K562 (cell line): ENCODE measurements at regions not wholly inside any gene's neighbourhood (a gene's known extent, or its start where the extent isn't known, plus 50 kb on each side); places are given as distances from the start of the nearest gene placed in this dataset.

ENCODE experiments used
- ATAC-seq: fragments of 200-7000 bp; cut with Tn5 transposase; 3 replicates; pipeline ENCODE4 v1.9.1; 2020; ENCODE audit warnings: moderate library complexity
- BruUV-seq: library from RNA; stranded (reverse); fragments of 400-500 nt; replicated peaks from 2 replicates; lab custom pipeline; 2021; lab: Mats Ljungman, UMichigan
- CTCF ChIA-PET: fragments of 300-600 bp; formaldehyde crosslinking; extraction: SDS; loops from one replicate; lab custom pipeline; 2021; ENCODE audit warnings: low intra/inter-chr PET ratio; lab: Yijun Ruan, JAX
- POLR2A ChIA-PET: fragments of 300-600, 350-650 bp; sonication (Branson Sonifier 250); formaldehyde crosslinking; extraction: SDS; loops from one replicate; lab custom pipeline; 2021; ENCODE audit warnings: antibody characterized with exemption, inconsistent platforms; lab: Yijun Ruan, JAX
- DNase-seq, 4 experiments: peaks; one replicate each; pipeline versions ENCODE4 v3.0.0 to v3.0.0-alpha.2; 2011 to 2018; ENCODE audit warnings: low spot score in 3 of 4, mixed read lengths in 3 of 4; ENCODE audit errors: extremely low read depth in 1 of 4
- FAIRE-seq: peaks from 2 replicates; lab custom pipeline; 2011; peaks lifted over from hg19 to GRCh38; lab: Jason Lieb, UNC
- H2AFZ ChIP-seq: 2 replicates; pipeline ENCODE4 v1.6.0; 2011; ENCODE audit warnings: low read depth, low read length, control low read depth, inconsistent platforms
- H3K27ac ChIP-seq: fragments of 200-600 bp; 3 replicates; pipeline ENCODE4 v1.8.0; 2011; ENCODE audit warnings: low read depth, mild to moderate bottlenecking, control low read depth, inconsistent platforms, low read length, moderate library complexity, mixed read lengths; ENCODE audit errors: extremely low read depth
- H3K27me3 ChIP-seq, 2 experiments: fragments of 300-600 bp in 1 of 2; 2 replicates in 1 of 2; 3 replicates in 1 of 2; pipeline versions ENCODE4 v1.6.0 to v1.8.0; 2011; ENCODE audit warnings: inconsistent platforms in 2 of 2, low read length in 2 of 2, mild to moderate bottlenecking in 1 of 2, mixed read lengths in 1 of 2, moderate library complexity in 1 of 2; ENCODE audit not compliant: control insufficient read depth in 2 of 2, insufficient read depth in 2 of 2
- H3K36me3 ChIP-seq: fragments of 300-600 bp; 3 replicates; pipeline ENCODE4 v1.8.0; 2011; ENCODE audit warnings: mild to moderate bottlenecking, low read length, inconsistent platforms; ENCODE audit not compliant: control insufficient read depth, insufficient read depth
- H3K4me1 ChIP-seq, 2 experiments: fragments of 200-600 bp in 1 of 2; replicated peaks in 1 of 2; 2 replicates in 1 of 2; 3 replicates in 1 of 2; pipeline versions ENCODE4 v1.5.1 to v1.8.0; 2011; ENCODE audit warnings: inconsistent platforms in 2 of 2, low read length in 2 of 2, mild to moderate bottlenecking in 1 of 2, mixed read lengths in 1 of 2, moderate library complexity in 1 of 2; ENCODE audit not compliant: control insufficient read depth in 2 of 2, insufficient read depth in 2 of 2
- H3K4me2 ChIP-seq: 2 replicates; pipeline ENCODE4 v1.6.1; 2011; ENCODE audit warnings: low read length, control low read depth, inconsistent platforms, mixed read lengths; ENCODE audit not compliant: insufficient read depth
- H3K4me3 ChIP-seq: fragments of 200-600 bp; sonication (generic), shearing (Covaris generic); 2 replicates; pipeline ENCODE4 v1.5.1; 2016; ENCODE audit warnings: control low read depth, inconsistent platforms
- H3K79me2 ChIP-seq: fragments of 200-600 bp; 3 replicates; pipeline ENCODE4 v1.8.0; 2011; ENCODE audit warnings: low read length, inconsistent platforms; ENCODE audit not compliant: control insufficient read depth, insufficient read depth
- H3K9ac ChIP-seq, 2 experiments: 2 replicates each; pipeline versions ENCODE4 v1.6.0 to v1.6.1; 2011; ENCODE audit warnings: low read depth in 2 of 2, low read length in 2 of 2, control low read depth in 1 of 2, inconsistent platforms in 1 of 2, mild to moderate bottlenecking in 1 of 2, mixed read lengths in 1 of 2; ENCODE audit not compliant: insufficient read depth in 1 of 2
- H3K9me1 ChIP-seq: one replicate; pipeline ENCODE4 v1.6.0; 2011; ENCODE audit warnings: inconsistent platforms, mild to moderate bottlenecking, low read length, moderate library complexity; ENCODE audit not compliant: control insufficient read depth, insufficient read depth
- H3K9me3 ChIP-seq: replicated peaks from 2 replicates; pipeline ENCODE4 v1.5.1; 2011; ENCODE audit warnings: low read depth, low read length, inconsistent platforms; ENCODE audit not compliant: control insufficient read depth, insufficient read depth
- H4K20me1 ChIP-seq: replicated peaks from 2 replicates; pipeline ENCODE4 v1.6.1; 2011; ENCODE audit warnings: low read length, inconsistent platforms, mixed read lengths; ENCODE audit not compliant: control insufficient read depth, insufficient read depth
- EP400 ChIP-seq: fragments of 450-650 bp; IDR thresholded peaks from 2 replicates; pipeline ENCODE4 v1.6.1; 2017; ENCODE audit warnings: antibody characterized with exemption, mild to moderate bottlenecking, moderate library complexity
- PTRF ChIP-seq: fragments of 450-650 bp; IDR thresholded peaks from 2 replicates; pipeline ENCODE4 v1.6.1; 2016; ENCODE audit warnings: mild to moderate bottlenecking, missing genetic modification characterization, missing compliant biosample characterization
- SMARCA5 ChIP-seq: fragments of 450-650 bp; IDR thresholded peaks from 2 replicates; pipeline ENCODE4 v1.6.1; 2016
- TCF7L2 ChIP-seq: fragments of 150-350 bp; IDR thresholded peaks from 2 replicates; pipeline ENCODE4 v1.6.1; 2016; ENCODE audit warnings: low read depth, mild to moderate bottlenecking, low read length, moderate library complexity
- TOE1 ChIP-seq, 2 experiments: fragments of 450-650 bp in 1 of 2; sonication (generic) in 1 of 2; formaldehyde crosslinking in 1 of 2; IDR thresholded peaks; 2 replicates each; pipeline versions ENCODE4 v1.7.1 to v1.8.0; 2016 to 2022; ENCODE audit warnings: borderline replicate concordance in 2 of 2, mild to moderate bottlenecking in 2 of 2, antibody characterized with exemption in 1 of 2, inconsistent platforms in 1 of 2, low read depth in 1 of 2, missing genetic modification reagents in 1 of 2, moderate library complexity in 1 of 2
- ZBTB49 ChIP-seq: sonication (generic); formaldehyde crosslinking; IDR thresholded peaks from 2 replicates; pipeline ENCODE4 v1.8.0; 2022; ENCODE audit warnings: missing genetic modification reagents, mild to moderate bottlenecking, borderline replicate concordance
- ZKSCAN1 ChIP-seq: fragments of 150-350 bp; IDR thresholded peaks from 2 replicates; pipeline ENCODE4 v1.6.1; 2016; ENCODE audit warnings: low read depth, low read length
- ZNF41 ChIP-seq: fragments of 250-450 bp; sonication (Bioruptor Pico); conservative IDR thresholded peaks from 2 replicates; pipeline ENCODE4 v1.4.0; 2020; ENCODE audit warnings: mild to moderate bottlenecking
- ZSCAN32 ChIP-seq: fragments of 450-650 bp; formaldehyde crosslinking; IDR thresholded peaks from 2 replicates; pipeline ENCODE4 v1.4.0; 2020; ENCODE audit warnings: mild to moderate bottlenecking, moderate library complexity
- WGBS: fragments of 100-300 bp; shearing (Covaris generic); methylation state at CpG from one replicate; pipeline ENCODE4 v1.1.6; 2016; ENCODE audit warnings: low coverage, mixed read lengths; ENCODE audit not compliant: insufficient coverage; ENCODE audit errors: missing lambda C conversion rate; 5-methylcytosine and 5-hydroxymethylcytosine counted together
- in situ Hi-C: fragments of 300-500 bp; cut with MboI; formaldehyde crosslinking; loops from 4 replicates; pipeline ENCODE4 v1.15.0; 2018; ENCODE audit warnings: inconsistent platforms, mixed read lengths
- intact Hi-C: fragments of 100-400 bp; cut with micrococcal nuclease; formaldehyde crosslinking; loops from 2 replicates; pipeline ENCODE4 v1.14.2; 2022
- TF ChIP-seq, protein P1 (sequence below), 3 experiments: fragments of 200-800 bp in 1 of 3; fragments of 250-450 bp in 1 of 3; fragments of 450-650 bp in 1 of 3; sonication (Bioruptor Pico) in 1 of 3; sonication (Bioruptor generic) in 1 of 3; formaldehyde crosslinking in 1 of 3; IDR thresholded peaks; 2 replicates each; pipeline versions ENCODE4 v1.6.1 to v1.8.0; 2016 to 2022; ENCODE audit warnings: mild to moderate bottlenecking in 2 of 3, missing genetic modification characterization in 2 of 3, missing compliant biosample characterization in 1 of 3, moderate library complexity in 1 of 3
- TF ChIP-seq, protein P2 (sequence below): IDR thresholded peaks from 3 replicates; pipeline ENCODE4 v1.6.1; 2011; ENCODE audit warnings: borderline replicate concordance, mild to moderate bottlenecking; ENCODE audit not compliant: insufficient read length, insufficient read depth
- TF ChIP-seq, protein P3 (sequence below): fragments of 250-450 bp; sonication (Bioruptor Pico); IDR thresholded peaks from 2 replicates; pipeline ENCODE4 v1.5.1; 2021; ENCODE audit warnings: mild to moderate bottlenecking

- TF ChIP-seq, protein P1, sequence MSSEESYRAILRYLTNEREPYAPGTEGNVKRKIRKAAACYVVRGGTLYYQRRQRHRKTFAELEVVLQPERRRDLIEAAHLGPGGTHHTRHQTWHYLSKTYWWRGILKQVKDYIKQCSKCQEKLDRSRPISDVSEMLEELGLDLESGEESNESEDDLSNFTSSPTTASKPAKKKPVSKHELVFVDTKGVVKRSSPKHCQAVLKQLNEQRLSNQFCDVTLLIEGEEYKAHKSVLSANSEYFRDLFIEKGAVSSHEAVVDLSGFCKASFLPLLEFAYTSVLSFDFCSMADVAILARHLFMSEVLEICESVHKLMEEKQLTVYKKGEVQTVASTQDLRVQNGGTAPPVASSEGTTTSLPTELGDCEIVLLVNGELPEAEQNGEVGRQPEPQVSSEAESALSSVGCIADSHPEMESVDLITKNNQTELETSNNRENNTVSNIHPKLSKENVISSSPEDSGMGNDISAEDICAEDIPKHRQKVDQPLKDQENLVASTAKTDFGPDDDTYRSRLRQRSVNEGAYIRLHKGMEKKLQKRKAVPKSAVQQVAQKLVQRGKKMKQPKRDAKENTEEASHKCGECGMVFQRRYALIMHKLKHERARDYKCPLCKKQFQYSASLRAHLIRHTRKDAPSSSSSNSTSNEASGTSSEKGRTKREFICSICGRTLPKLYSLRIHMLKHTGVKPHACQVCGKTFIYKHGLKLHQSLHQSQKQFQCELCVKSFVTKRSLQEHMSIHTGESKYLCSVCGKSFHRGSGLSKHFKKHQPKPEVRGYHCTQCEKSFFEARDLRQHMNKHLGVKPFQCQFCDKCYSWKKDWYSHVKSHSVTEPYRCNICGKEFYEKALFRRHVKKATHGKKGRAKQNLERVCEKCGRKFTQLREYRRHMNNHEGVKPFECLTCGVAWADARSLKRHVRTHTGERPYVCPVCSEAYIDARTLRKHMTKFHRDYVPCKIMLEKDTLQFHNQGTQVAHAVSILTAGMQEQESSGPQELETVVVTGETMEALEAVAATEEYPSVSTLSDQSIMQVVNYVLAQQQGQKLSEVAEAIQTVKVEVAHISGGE (CRISPR knock-in tag; IDR thresholded peaks at IDR 0.05), result no peak
Observed at GRCh38 chr4:185893500-185893899, 81.5 kb upstream of the SORBS2 start (continued).

GRCh38 chr4:185894481-185894880 lies 82.5 kb upstream of the SORBS2 start:
- 0% methylated on average over 4 of the region's 4 CpGs for WGBS
- TF ChIP-seq, protein P2, sequence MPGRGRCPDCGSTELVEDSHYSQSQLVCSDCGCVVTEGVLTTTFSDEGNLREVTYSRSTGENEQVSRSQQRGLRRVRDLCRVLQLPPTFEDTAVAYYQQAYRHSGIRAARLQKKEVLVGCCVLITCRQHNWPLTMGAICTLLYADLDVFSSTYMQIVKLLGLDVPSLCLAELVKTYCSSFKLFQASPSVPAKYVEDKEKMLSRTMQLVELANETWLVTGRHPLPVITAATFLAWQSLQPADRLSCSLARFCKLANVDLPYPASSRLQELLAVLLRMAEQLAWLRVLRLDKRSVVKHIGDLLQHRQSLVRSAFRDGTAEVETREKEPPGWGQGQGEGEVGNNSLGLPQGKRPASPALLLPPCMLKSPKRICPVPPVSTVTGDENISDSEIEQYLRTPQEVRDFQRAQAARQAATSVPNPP, result no peak
- TF ChIP-seq, protein P3, sequence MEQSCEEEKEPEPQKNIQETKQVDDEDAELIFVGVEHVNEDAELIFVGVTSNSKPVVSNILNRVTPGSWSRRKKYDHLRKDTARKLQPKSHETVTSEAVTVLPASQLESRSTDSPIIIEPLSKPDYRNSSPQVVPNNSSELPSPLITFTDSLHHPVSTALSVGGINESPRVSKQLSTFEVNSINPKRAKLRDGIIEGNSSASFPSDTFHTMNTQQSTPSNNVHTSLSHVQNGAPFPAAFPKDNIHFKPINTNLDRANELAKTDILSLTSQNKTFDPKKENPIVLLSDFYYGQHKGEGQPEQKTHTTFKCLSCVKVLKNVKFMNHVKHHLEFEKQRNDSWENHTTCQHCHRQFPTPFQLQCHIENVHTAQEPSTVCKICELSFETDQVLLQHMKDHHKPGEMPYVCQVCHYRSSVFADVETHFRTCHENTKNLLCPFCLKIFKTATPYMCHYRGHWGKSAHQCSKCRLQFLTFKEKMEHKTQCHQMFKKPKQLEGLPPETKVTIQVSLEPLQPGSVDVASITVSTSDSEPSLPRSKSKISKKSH (CRISPR knock-in tag), result no peak
- TF ChIP-seq ZSCAN32 (CRISPR knock-in tag), result no peak
- no peak for TF ChIP-seq SMARCA5
- TF ChIP-seq ZKSCAN1, result no peak
- TF ChIP-seq TCF7L2, result no peak
- TF ChIP-seq ZBTB49 (CRISPR knock-in tag), result no peak
- TF ChIP-seq PTRF (tag), result no peak
- TF ChIP-seq ZNF41 (CRISPR knock-in tag), result no peak
- TF ChIP-seq TOE1 (IDR thresholded peaks at IDR 0.05; ENCODE audit: borderline replicate concordance), result no peak
- no peak for TF ChIP-seq TOE1 (CRISPR knock-in tag; IDR thresholded peaks at IDR 0.05; ENCODE audit: borderline replicate concordance, low read depth)
- no peak for TF ChIP-seq EP400

More at GRCh38 chr4:185894481-185894880, 82.5 kb upstream of the SORBS2 start:
- Histone ChIP-seq H3K4me2 (no peak overlapping the region), H3K27ac (no peak overlapping the region), H3K4me1 (no peaks in the 10 kb centered on the region), H3K9ac (no peak overlapping the region), H3K9me1 (no peaks in the 10 kb centered on the region), H4K20me1 (no peaks in the 10 kb centered on the region; the same call in 1 of the 2 replicates), H3K27me3 (peaks cover 0 to 27% of the 10 kb centered on the region in 2 experiments; a peak in 2 of 5 replicates), H3K9me3 (no peaks in the 10 kb centered on the region), H3K4me3 (no peak overlapping the region), H3K79me2 (no peaks in the 10 kb centered on the region), H3K36me3 (no peaks in the 10 kb centered on the region), H2AFZ (no peak overlapping the region)
- BruUV-seq, result no TSS peak
- no peak for ATAC-seq
- ChIA-PET CTCF (no interaction called here), POLR2A (no interaction called here)
- FAIRE-seq, result no peak
- in situ Hi-C loops (no loop called here), intact Hi-C loops (no loop called here)
- no peak for DNase-seq
